Stimulated activated CD4-positive, alpha-beta T cell treated with anti-CD3 and anti-CD28 coated beads, Interleukin-4, amount 100 ng/mL, for 4 hours (primary cell): ENCODE measurements at regions not wholly inside any gene's neighbourhood (a gene's known extent, or its start where the extent isn't known, plus 50 kb on each side); places are given as distances from the start of the nearest gene placed in this dataset.

Experiments
- DNase-seq, 2 experiments: peaks; one replicate each; pipeline ENCODE4 v3.0.0-alpha.2; 2020

- DNase-seq, result no peak
Measured at GRCh38 chr13:76038920-76039716, 403.0 kb downstream of the LMO7 start.

- DNase-seq, result no peak
Measured at GRCh38 chr13:76036176-76036575, 400.0 kb downstream of the LMO7 start.

GRCh38 chr13:76035711-76036110 lies 399.6 kb downstream of the LMO7 start:
- no peak for DNase-seq

- no peak for DNase-seq
Measured at GRCh38 chr13:76029706-76030105, 393.6 kb downstream of the LMO7 start.

- no peak for DNase-seq
Measured at GRCh38 chr13:76029088-76029487, 393.0 kb downstream of the LMO7 start.

GRCh38 chr13:76027131-76027530 lies 391.0 kb downstream of the LMO7 start:
- DNase-seq, result no peak

- no peak for DNase-seq
Measured at GRCh38 chr13:76025392-76025791, 389.3 kb downstream of the LMO7 start.

- no peak for DNase-seq
Measured at GRCh38 chr13:76024151-76024550, 388.0 kb downstream of the LMO7 start.

- no peak for DNase-seq
Measured at GRCh38 chr13:76023652-76024051, 387.5 kb downstream of the LMO7 start.

GRCh38 chr13:76020421-76020955 lies 384.4 kb downstream of the LMO7 start:
- no peak for DNase-seq

GRCh38 chr13:76019421-76020044 lies 383.4 kb downstream of the LMO7 start:
- DNase-seq, result no peak

- DNase-seq, result no peak
Measured at GRCh38 chr13:76017861-76018556, 381.9 kb downstream of the LMO7 start.

- DNase-seq, result no peak
Measured at GRCh38 chr13:76016799-76017400, 380.8 kb downstream of the LMO7 start.

GRCh38 chr13:76014406-76015318 lies 378.5 kb downstream of the LMO7 start:
- DNase-seq, result no peak

- DNase-seq, result no peak
Measured at GRCh38 chr13:76012091-76012721, 376.1 kb downstream of the LMO7 start.

GRCh38 chr13:76009267-76009890 lies 373.2 kb downstream of the LMO7 start:
- DNase-seq, result no peak

- DNase-seq, result no peak
Measured at GRCh38 chr13:76004416-76004815, 368.3 kb downstream of the LMO7 start.

- DNase-seq, result no peak
Measured at GRCh38 chr13:76000131-76000530, 364.0 kb downstream of the LMO7 start.

- no peak for DNase-seq
Measured at GRCh38 chr13:75996582-75996981, 360.5 kb downstream of the LMO7 start.

- no peak for DNase-seq
Measured at GRCh38 chr13:75995966-75996365, 359.8 kb downstream of the LMO7 start.

GRCh38 chr13:75993823-75994222 lies 357.7 kb downstream of the LMO7 start:
- no peak for DNase-seq
